ENCODE measurements at regions not wholly inside any gene's neighbourhood (a gene's known extent, or its start where the extent isn't known, plus 50 kb on each side); places are given as distances from the start of the nearest gene placed in this dataset.

GRCh38 chr14:87443787-87444186 lies 549.2 kb downstream of the GALC start:
- ATAC-seq (ENCODE audit: low read depth) (no peak), DNase-seq (peak; percentile 4)
- TF ChIP-seq RAD21 (IDR thresholded peaks at IDR 0.05; ENCODE audit: low read length) = no peak
- no peak for TF ChIP-seq RFX5 (IDR thresholded peaks at IDR 0.05; ENCODE audit: low read depth, low read length)
- TF ChIP-seq POLR2A (IDR thresholded peaks at IDR 0.05; ENCODE audit: low read depth, low read length) = no peak
- TF ChIP-seq MAZ (IDR thresholded peaks at IDR 0.05; ENCODE audit: borderline replicate concordance, low read depth, low read length) = no peak
- no peak for TF ChIP-seq CHD1 (IDR thresholded peaks at IDR 0.05; ENCODE audit: low read depth, low read length)
- TF ChIP-seq MAFK (IDR thresholded peaks at IDR 0.05; ENCODE audit: low read depth, low read length) = no peak
- TF ChIP-seq MXI1 (IDR thresholded peaks at IDR 0.05; ENCODE audit: borderline replicate concordance, low read depth, low read length) = no peak
- no peak for TF ChIP-seq RCOR1 (IDR thresholded peaks at IDR 0.05; ENCODE audit: insufficient replicate concordance, low read length)
- TF ChIP-seq BHLHE40 (IDR thresholded peaks at IDR 0.05; ENCODE audit: low read depth, low read length) = no peak
- no peak for TF ChIP-seq USF2 (IDR thresholded peaks at IDR 0.05; ENCODE audit: low read depth, low read length)
- no peak for TF ChIP-seq SMC3 (IDR thresholded peaks at IDR 0.05; ENCODE audit: low read depth, low read length)
- TF ChIP-seq FOS (IDR thresholded peaks at IDR 0.05; ENCODE audit: low read depth, low read length) = no peak
- no peak for TF ChIP-seq ELK1 (IDR thresholded peaks at IDR 0.05; ENCODE audit: borderline replicate concordance, low read depth, low read length)
- no peak for TF ChIP-seq CEBPB (IDR thresholded peaks at IDR 0.05; ENCODE audit: low read depth, low read length)
- TF ChIP-seq NFE2L2 (IDR thresholded peaks at IDR 0.05; ENCODE audit: low read depth, low read length) = no peak
- no peak for TF ChIP-seq CTCF (conservative IDR thresholded peaks at IDR 0.05; ENCODE audit: low read depth, low read length)
- Histone ChIP-seq H4K20me1 (ENCODE audit: insufficient read depth, low read length) (no peaks in the 10 kb centered on the region), H3K14ac (replicated peaks; ENCODE audit: low read depth, low read length) (no peak overlapping the region), H3K4me1 (ENCODE audit: control insufficient read depth, insufficient read depth, low read length) (no peaks in the 10 kb centered on the region), H4K8ac (ENCODE audit: low read depth in 2 of 2, low read length in 2 of 2) (no peak overlapping the region), H4K91ac (ENCODE audit: insufficient read depth, low read depth, low read length) (no peak overlapping the region), H3K18ac (ENCODE audit: low read depth, low read length) (no peak overlapping the region), H3K56ac (ENCODE audit: extremely low read depth, insufficient read depth, low read length) (no peak overlapping the region), H3K4me3 (ENCODE audit: insufficient read depth, low read depth, low read length) (no peak overlapping the region), H2BK20ac (ENCODE audit: low read depth, low read length) (no peak overlapping the region), H3K9me1 (ENCODE audit: insufficient read depth, low read length) (no peaks in the 10 kb centered on the region), H3K23ac (ENCODE audit: low read depth, low read length) (no peak overlapping the region), H2AK9ac (replicated peaks; ENCODE audit: low read depth, low read length, poor library complexity) (no peak overlapping the region), H2BK120ac (ENCODE audit: low read depth, low read length) (no peak overlapping the region), H3K4ac (ENCODE audit: low read depth, low read length) (no peak overlapping the region), H3K27me3 (ENCODE audit: control insufficient read depth, insufficient read depth, low read length) (no peaks in the 10 kb centered on the region), H3K9me3 (ENCODE audit: control insufficient read depth, insufficient read depth, low read length) (no peaks in the 10 kb centered on the region), H2AFZ (replicated peaks; ENCODE audit: low read length, poor library complexity) (no peak overlapping the region), H2AK5ac (ENCODE audit: low read depth, low read length) (no peak overlapping the region), H2BK15ac (ENCODE audit: low read depth, low read length) (no peak overlapping the region), H3K79me1 (ENCODE audit: low read depth in 1 of 2, low read length in 2 of 2) (no peaks in the 10 kb centered on the region), H4K5ac (ENCODE audit: low read depth, low read length) (no peak overlapping the region), H3K36me3 (ENCODE audit: control insufficient read depth, insufficient read depth, low read length) (no peaks in the 10 kb centered on the region), H3K4me2 (ENCODE audit: low read depth, low read length) (no peak overlapping the region), H3K9ac (ENCODE audit: low read depth, low read length) (no peak overlapping the region), H2BK5ac (ENCODE audit: low read depth, low read length, poor library complexity, severe bottlenecking) (no peak overlapping the region), H3K27ac (ENCODE audit: insufficient read depth, low read length) (no peak overlapping the region)
- ChIA-PET POLR2A (ENCODE audit: unreplicated experiment) (no interaction called here), CTCF (no interaction called here)
- in situ Hi-C loops (cut with MboI; ENCODE audit: low sequenced_read_pairs) (no loop called here), intact Hi-C loops (cut with micrococcal nuclease) (no loop called here), dilution Hi-C loops (cut with HindIII; ENCODE audit: low sequenced_read_pairs, unreplicated experiment) (no loop called here)
- no TSS peak for BruUV-seq (replicated peaks)

All from IMR-90 (cell line).